ENCODE measurements at regions not wholly inside any gene's neighbourhood (a gene's known extent, or its start where the extent isn't known, plus 50 kb on each side); places are given as distances from the start of the nearest gene placed in this dataset.

- TF ChIP-seq POLR2A (IDR thresholded peaks at IDR 0.05; ENCODE audit: low read length) (no peak), GATA1 (IDR thresholded peaks at IDR 0.05; ENCODE audit: low read depth, low read length) (no peak)
Measured at GRCh38 chr17:68734187-68734900, 133.2 kb upstream of the FAM20A start.

All from erythroblast (primary cell).